ENCODE measurements at regions not wholly inside any gene's neighbourhood (a gene's known extent, or its start where the extent isn't known, plus 50 kb on each side); places are given as distances from the start of the nearest gene placed in this dataset.
"Not testable (repeated sequence)": the region's sequence is repeated elsewhere in the genome, so short reads cannot be mapped to it uniquely, and the experiment has no call there.

DNA sequence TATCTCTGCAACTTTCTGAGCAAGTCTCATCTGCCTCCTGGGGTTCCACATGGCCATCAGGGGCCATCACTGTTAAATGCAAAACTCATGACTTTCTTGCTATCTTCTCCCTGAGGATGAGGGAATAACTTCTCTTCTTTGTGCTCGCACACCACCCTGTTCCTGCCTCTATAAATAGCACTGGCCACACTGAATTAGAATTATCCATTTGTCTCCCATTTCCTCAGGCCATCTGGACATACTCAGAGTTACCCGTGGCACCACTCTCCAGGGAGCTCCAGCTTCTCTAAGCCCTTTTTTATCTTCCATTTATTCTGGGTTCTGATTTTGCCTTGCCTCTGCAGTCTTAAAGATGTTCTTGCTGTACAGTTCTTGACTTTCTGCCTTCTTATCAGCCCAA lies 72.8 kb upstream of the ECI2 start:
- Histone ChIP-seq H3K9me3 (ENCODE audit: control insufficient read depth, insufficient read depth, low read length) (peaks cover 4% of the 10 kb centered on the region; the same call in 1 of the 2 replicates), H3K27ac (ENCODE audit: low read depth, low read length) (no peak overlapping the region), H3K27me3 (ENCODE audit: control insufficient read depth, insufficient read depth, low read length) (peaks cover 11% of the 10 kb centered on the region), H3K4me3 (ENCODE audit: low read depth, low read length) (no peak overlapping the region)
- no peak for DNase-seq (ENCODE audit: low read depth, low spot score)
- CTCF ChIA-PET: no interaction called here
- POLR2A ChIA-PET: no interaction called here
- TF ChIP-seq, protein P1, sequence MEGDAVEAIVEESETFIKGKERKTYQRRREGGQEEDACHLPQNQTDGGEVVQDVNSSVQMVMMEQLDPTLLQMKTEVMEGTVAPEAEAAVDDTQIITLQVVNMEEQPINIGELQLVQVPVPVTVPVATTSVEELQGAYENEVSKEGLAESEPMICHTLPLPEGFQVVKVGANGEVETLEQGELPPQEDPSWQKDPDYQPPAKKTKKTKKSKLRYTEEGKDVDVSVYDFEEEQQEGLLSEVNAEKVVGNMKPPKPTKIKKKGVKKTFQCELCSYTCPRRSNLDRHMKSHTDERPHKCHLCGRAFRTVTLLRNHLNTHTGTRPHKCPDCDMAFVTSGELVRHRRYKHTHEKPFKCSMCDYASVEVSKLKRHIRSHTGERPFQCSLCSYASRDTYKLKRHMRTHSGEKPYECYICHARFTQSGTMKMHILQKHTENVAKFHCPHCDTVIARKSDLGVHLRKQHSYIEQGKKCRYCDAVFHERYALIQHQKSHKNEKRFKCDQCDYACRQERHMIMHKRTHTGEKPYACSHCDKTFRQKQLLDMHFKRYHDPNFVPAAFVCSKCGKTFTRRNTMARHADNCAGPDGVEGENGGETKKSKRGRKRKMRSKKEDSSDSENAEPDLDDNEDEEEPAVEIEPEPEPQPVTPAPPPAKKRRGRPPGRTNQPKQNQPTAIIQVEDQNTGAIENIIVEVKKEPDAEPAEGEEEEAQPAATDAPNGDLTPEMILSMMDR (IDR thresholded peaks at IDR 0.05; ENCODE audit: low read depth, low read length): no peak

GRCh38 chr6:4203642-4204417 lies 68.5 kb upstream of the ECI2 start:
- CTCF ChIA-PET; H3K4me3 ChIP-seq (ENCODE audit: low read depth, low read length); H3K27ac ChIP-seq (ENCODE audit: low read depth, low read length); POLR2A ChIA-PET; H3K9me3 ChIP-seq (ENCODE audit: control insufficient read depth, insufficient read depth, low read length); DNase-seq (ENCODE audit: low read depth, low spot score): not testable (repeated sequence)
- H3K27me3 ChIP-seq (ENCODE audit: control insufficient read depth, insufficient read depth, low read length): peaks cover 11% of the 10 kb centered on the region

DNA sequence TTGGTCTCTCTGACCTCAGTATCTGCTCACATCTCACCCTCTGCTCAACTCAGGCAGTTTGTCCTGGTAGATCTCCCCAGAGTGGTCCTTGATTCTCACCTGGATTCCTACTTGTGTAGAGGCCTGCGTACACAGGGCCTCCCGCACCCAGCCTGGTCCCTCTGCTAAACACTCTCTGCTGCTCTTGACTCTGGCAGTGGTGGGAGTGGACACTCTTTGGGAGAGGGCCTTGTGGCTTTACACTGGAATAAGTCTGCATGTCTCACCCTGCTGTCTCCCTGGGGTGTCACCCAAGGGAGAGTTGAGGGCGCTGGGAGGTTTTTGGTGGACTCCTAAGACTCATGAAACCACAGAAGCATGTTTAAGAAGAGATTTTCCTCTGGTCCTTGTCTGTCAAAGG lies 57.3 kb upstream of the ECI2 start:
- H3K27me3 ChIP-seq (ENCODE audit: control insufficient read depth, insufficient read depth, low read length): peaks cover under 1% of the 10 kb centered on the region
- H3K9me3 ChIP-seq (ENCODE audit: control insufficient read depth, insufficient read depth, low read length): peaks cover 9% of the 10 kb centered on the region; the same call in 1 of the 2 replicates
- H3K4me3 ChIP-seq (ENCODE audit: low read depth, low read length): no peak overlapping the region
- ChIA-PET POLR2A (no interaction called here), CTCF (no interaction called here)
- H3K27ac ChIP-seq (ENCODE audit: low read depth, low read length): no peak overlapping the region
- DNase-seq (ENCODE audit: low read depth, low spot score): no peak
- TF ChIP-seq, protein P1 (IDR thresholded peaks at IDR 0.05; ENCODE audit: low read depth, low read length): no peak

DNA sequence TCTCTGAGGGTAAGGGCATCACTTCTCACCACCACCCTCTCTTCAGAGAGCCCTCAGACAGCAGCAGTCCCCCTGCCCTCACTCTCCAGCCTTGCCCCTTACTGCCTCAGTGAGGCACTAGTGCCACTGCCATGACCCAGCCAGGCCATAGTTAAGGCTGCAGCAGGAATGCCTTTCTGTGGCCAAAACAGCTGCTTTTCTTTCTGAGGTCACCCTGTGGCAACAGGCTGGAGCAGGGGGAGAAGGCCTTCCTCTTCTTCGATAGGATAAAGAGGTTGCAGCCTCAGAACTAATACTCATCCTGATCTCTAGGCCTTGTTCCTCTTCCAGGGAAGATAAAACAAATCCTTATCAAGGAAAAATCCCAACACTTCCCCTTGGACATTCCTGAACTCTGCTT lies 56.8 kb upstream of the ECI2 start:
- Histone ChIP-seq H3K4me3 (ENCODE audit: low read depth, low read length) (no peak overlapping the region), H3K27ac (ENCODE audit: low read depth, low read length) (no peak overlapping the region), H3K9me3 (ENCODE audit: control insufficient read depth, insufficient read depth, low read length) (peaks cover 9% of the 10 kb centered on the region; the same call in 1 of the 2 replicates), H3K27me3 (ENCODE audit: control insufficient read depth, insufficient read depth, low read length) (peaks cover 4% of the 10 kb centered on the region)
- ChIA-PET POLR2A (no interaction called here), CTCF (no interaction called here)
- TF ChIP-seq, protein P1 (IDR thresholded peaks at IDR 0.05; ENCODE audit: low read depth, low read length): no peak
- DNase-seq (ENCODE audit: low read depth, low spot score): no peak

DNA sequence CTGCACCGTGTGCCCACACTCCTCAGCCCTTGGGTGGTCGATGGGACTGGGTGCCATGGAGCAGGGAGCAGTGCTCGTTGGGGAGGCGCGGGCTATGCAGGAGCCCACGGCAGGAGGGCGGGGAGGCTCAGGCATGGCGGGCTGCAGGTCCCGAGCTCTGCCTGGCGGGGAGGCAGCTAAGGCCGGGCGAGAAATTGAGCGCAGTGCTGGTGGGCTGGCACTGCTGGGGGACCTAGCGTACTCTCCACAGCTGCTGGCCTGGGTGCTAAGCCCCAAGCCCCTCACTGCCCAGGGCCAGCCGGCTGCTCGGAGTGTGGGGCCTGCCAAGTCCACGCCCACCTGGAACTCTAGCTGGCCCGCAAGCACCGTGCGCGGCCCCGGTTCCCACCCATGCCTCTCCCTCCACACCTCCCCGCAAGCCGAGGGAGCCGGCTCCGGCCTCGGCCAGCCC lies 55.9 kb upstream of the ECI2 start:
- TF ChIP-seq, protein P1 (IDR thresholded peaks at IDR 0.05; ENCODE audit: low read depth, low read length): no peak
- POLR2A ChIA-PET: no interaction called here

More for the DNA sequence above, 55.9 kb upstream of the ECI2 start:
- CTCF ChIA-PET: no interaction called here
- no peak for DNase-seq (ENCODE audit: low read depth, low spot score)
- no peak overlapping the region for H3K4me3 ChIP-seq (ENCODE audit: low read depth, low read length)
- H3K27ac ChIP-seq (ENCODE audit: low read depth, low read length): no peak overlapping the region
- peaks cover 4% of the 10 kb centered on the region for H3K27me3 ChIP-seq (ENCODE audit: control insufficient read depth, insufficient read depth, low read length)
- peaks cover 9% of the 10 kb centered on the region; the same call in 1 of the 2 replicates for H3K9me3 ChIP-seq (ENCODE audit: control insufficient read depth, insufficient read depth, low read length)
